ENCODE measurements at regions not wholly inside any gene's neighbourhood (a gene's known extent, or its start where the extent isn't known, plus 50 kb on each side); places are given as distances from the start of the nearest gene placed in this dataset.

GRCh38 chr3:147471741-147472140, 62.6 kb downstream of the ZIC1 start:
- TF ChIP-seq CTCF (IDR thresholded peaks at IDR 0.05; ENCODE audit: partially characterized antibody, unreplicated experiment): no peak
- DNase-seq: no peak
- no peaks in the 10 kb centered on the region for H3K4me1 Mint-ChIP-seq (ENCODE audit: low read depth, unreplicated experiment)
- no peak overlapping the region for H3K27ac Mint-ChIP-seq (ENCODE audit: unreplicated experiment)
- no peaks in the 10 kb centered on the region for H3K36me3 Mint-ChIP-seq (ENCODE audit: unreplicated experiment)
- no peaks in the 10 kb centered on the region for H3K9me3 Mint-ChIP-seq (ENCODE audit: unreplicated experiment)
- H3K27me3 Mint-ChIP-seq (ENCODE audit: unreplicated experiment): no peaks in the 10 kb centered on the region
- H3K4me3 Mint-ChIP-seq (ENCODE audit: unreplicated experiment): no peak overlapping the region

- Mint-ChIP-seq H3K36me3 (ENCODE audit: unreplicated experiment) (no peaks in the 10 kb centered on the region), H3K4me1 (ENCODE audit: low read depth, unreplicated experiment) (no peaks in the 10 kb centered on the region), H3K9me3 (ENCODE audit: unreplicated experiment) (no peaks in the 10 kb centered on the region), H3K4me3 (ENCODE audit: unreplicated experiment) (no peak overlapping the region), H3K27ac (ENCODE audit: unreplicated experiment) (no peak overlapping the region), H3K27me3 (ENCODE audit: unreplicated experiment) (no peaks in the 10 kb centered on the region)
- DNase-seq: no peak
- no peak for TF ChIP-seq CTCF (IDR thresholded peaks at IDR 0.05; ENCODE audit: partially characterized antibody, unreplicated experiment)
These were observed 63.7 kb downstream of the ZIC1 start for GRCh38 chr3:147472846-147473245.

GRCh38 chr3:147483145-147483544, 74.0 kb downstream of the ZIC1 start:
- H3K4me1 Mint-ChIP-seq (ENCODE audit: low read depth, unreplicated experiment): no peaks in the 10 kb centered on the region
- H3K36me3 Mint-ChIP-seq (ENCODE audit: unreplicated experiment): no peaks in the 10 kb centered on the region
- no peaks in the 10 kb centered on the region for H3K27me3 Mint-ChIP-seq (ENCODE audit: unreplicated experiment)
- no peak for DNase-seq
- H3K4me3 Mint-ChIP-seq (ENCODE audit: unreplicated experiment): no peak overlapping the region
- no peak for TF ChIP-seq CTCF (IDR thresholded peaks at IDR 0.05; ENCODE audit: partially characterized antibody, unreplicated experiment)
- H3K27ac Mint-ChIP-seq (ENCODE audit: unreplicated experiment): no peak overlapping the region
- H3K9me3 Mint-ChIP-seq (ENCODE audit: unreplicated experiment): no peaks in the 10 kb centered on the region

- no peak for TF ChIP-seq CTCF (IDR thresholded peaks at IDR 0.05; ENCODE audit: partially characterized antibody, unreplicated experiment)
- no peaks in the 10 kb centered on the region for H3K4me1 Mint-ChIP-seq (ENCODE audit: low read depth, unreplicated experiment)
- no peak overlapping the region for H3K4me3 Mint-ChIP-seq (ENCODE audit: unreplicated experiment)
- no peak overlapping the region for H3K27ac Mint-ChIP-seq (ENCODE audit: unreplicated experiment)
- no peaks in the 10 kb centered on the region for H3K9me3 Mint-ChIP-seq (ENCODE audit: unreplicated experiment)
- no peaks in the 10 kb centered on the region for H3K27me3 Mint-ChIP-seq (ENCODE audit: unreplicated experiment)
- H3K36me3 Mint-ChIP-seq (ENCODE audit: unreplicated experiment): no peaks in the 10 kb centered on the region
- DNase-seq: no peak
These were observed 74.4 kb downstream of the ZIC1 start for GRCh38 chr3:147483578-147483977.

GRCh38 chr3:147493065-147493464, 83.9 kb downstream of the ZIC1 start:
- Mint-ChIP-seq H3K4me1 (ENCODE audit: low read depth, unreplicated experiment) (no peaks in the 10 kb centered on the region), H3K4me3 (ENCODE audit: unreplicated experiment) (no peak overlapping the region), H3K27ac (ENCODE audit: unreplicated experiment) (no peak overlapping the region), H3K36me3 (ENCODE audit: unreplicated experiment) (no peaks in the 10 kb centered on the region), H3K27me3 (ENCODE audit: unreplicated experiment) (no peaks in the 10 kb centered on the region), H3K9me3 (ENCODE audit: unreplicated experiment) (no peaks in the 10 kb centered on the region)
- no peak for TF ChIP-seq CTCF (IDR thresholded peaks at IDR 0.05; ENCODE audit: partially characterized antibody, unreplicated experiment)
- DNase-seq: no peak
